ENCODE measurements at regions not wholly inside any gene's neighbourhood (a gene's known extent, or its start where the extent isn't known, plus 50 kb on each side); places are given as distances from the start of the nearest gene placed in this dataset.

DNA sequence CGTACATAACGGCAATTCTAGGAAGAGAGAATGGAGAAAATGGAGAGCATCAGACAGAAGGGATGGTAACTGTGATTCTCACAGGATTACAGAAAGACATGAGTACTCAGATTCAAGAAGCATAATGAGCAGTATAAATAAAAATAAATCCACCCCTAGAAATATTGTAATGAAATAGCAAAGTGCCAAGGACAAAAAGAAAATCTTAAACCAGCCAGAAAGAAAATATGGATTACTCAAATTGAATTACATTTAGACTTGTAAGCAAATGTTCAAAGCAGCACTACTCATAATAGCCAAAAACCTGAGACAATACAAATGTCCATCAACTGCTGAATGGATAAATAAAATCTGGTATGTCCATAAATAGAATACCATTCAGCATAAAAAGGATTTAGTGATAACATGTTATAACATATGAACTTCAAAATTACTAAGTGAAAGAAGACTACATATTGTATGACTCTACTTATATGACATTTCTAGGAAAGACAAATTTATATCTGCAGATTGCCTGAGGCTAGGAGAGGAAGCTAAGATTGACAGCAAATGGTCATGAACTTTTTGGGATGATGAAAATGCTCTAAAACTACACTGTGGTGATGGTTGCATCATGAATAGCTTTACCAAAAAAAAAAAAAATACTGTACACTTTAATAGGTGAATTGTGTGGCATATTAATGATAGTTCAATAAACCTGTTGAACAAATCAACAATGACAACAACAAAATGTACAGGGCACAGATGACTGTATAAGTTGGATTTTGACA is 63.4 kb upstream of the SPTBN1 start:
- DNase-seq (ENCODE audit: low read depth): no peak

DNA sequence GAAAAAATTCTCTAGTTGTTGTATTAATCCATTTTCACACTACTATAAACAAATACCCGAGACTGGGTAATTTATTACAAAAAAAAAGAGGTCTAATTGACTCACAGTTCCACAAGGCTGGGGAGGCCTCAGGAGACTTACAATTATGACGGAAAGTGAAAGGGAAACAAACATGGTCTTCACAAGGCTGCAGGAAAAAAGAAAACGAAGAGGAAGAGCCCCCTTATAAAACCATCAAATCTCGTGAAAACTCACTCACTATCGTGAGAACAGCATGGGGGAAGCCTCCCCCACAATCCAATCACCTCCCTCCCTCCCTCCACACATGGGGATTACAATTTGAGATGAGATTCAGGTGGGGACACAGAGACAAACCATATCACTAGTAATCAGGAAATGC is 61.7 kb upstream of the SPTBN1 start:
- no peak for DNase-seq (ENCODE audit: low read depth)

DNA sequence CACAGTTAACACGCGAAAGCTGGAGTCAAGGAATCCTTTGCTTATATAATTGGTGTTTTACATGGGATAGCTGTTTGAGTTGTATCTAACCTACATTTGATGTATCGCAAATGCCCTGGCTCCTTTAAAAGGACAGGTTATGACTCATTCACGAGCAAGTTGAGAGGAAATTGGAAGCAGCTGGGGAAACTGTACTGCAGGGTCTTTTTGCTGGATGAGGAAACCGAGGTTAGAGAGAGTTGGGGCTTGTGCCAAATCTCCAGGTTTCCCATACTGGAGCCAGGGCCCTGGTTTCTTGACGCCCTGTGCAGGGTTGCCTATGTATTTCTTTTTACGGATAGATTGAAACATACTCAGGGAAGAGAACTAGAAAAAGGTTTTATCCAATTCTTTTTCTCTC is 60.0 kb upstream of the SPTBN1 start:
- DNase-seq (ENCODE audit: low read depth): no peak

DNA sequence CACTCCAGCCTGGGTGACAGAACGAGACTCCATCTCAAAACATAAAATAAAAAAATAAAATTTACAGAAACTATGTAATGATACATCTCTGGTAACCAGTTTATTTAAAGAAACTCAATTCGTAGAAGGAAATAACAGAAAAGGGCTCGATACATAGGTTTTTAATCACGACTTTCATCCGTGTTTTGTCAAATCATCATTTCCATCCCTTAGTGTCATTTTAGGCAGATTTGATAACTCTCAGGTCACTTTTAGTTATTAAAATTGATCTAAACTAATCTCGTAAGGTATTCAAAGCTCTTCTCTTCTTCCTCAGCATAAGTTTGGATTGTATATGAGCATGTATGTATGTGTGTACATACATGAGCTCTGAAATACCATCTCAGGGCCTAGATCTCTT is 59.3 kb upstream of the SPTBN1 start:
- DNase-seq (ENCODE audit: low read depth): no peak

DNA sequence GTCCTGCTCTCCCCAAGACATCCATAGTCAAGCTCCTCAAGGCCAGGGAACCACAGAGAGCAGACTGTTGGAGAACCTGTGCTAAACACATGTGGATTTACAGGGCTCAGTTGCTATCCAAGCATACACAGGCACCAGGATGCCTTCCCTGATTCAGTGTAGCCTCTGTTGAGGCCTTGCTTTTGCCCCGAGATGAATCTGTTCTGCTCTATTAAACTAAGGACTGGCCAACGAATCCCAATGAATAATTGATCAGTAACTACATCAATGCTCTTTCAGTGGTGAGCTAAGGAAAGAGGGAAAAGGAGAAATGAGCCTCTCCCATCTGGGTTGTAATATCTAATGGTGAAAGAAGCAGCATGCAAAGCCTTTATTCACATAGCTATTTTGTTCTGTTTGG is 58.7 kb upstream of the SPTBN1 start:
- DNase-seq (ENCODE audit: low read depth): no peak

DNA sequence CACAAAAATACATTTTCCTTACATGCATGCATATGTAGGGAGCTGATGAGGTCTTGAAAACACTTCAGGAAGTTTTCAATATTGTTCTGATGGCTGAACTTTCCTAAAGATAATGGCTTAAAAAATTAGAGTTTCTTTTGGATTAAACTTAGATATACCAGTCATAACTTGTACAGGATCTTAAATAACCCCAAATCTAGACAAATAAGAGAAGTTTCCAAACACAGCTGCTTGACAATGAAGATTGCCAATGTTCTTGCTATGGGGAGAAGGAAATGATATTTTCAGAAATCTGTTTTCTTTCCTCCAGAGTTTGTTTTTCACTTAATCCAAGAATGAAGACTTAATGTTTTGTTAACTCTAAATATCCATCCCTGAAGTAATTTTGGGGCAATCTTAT is 54.6 kb upstream of the SPTBN1 start:
- no peak for DNase-seq (ENCODE audit: low read depth)

DNA sequence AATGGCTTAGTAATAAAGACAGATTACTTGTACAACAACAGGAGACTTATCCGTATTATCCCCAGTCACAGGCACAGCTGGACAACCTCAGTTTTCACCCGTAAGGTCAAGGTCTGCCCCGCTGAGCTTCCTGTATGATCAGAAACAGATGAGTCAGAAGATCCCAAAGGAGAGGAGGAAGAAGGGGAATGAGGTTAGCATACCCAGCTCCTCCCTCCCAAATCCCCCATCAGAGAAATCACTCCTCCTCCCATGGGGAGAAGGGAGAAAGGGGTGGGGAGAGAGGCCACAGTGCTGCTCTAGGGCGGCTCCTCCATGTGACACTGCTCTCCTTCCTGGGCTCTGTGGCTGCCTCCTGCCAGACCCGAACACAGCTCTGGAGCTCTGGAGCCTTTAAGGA is 53.8 kb upstream of the SPTBN1 start:
- peak; percentile 6 for DNase-seq (ENCODE audit: low read depth)

DNA sequence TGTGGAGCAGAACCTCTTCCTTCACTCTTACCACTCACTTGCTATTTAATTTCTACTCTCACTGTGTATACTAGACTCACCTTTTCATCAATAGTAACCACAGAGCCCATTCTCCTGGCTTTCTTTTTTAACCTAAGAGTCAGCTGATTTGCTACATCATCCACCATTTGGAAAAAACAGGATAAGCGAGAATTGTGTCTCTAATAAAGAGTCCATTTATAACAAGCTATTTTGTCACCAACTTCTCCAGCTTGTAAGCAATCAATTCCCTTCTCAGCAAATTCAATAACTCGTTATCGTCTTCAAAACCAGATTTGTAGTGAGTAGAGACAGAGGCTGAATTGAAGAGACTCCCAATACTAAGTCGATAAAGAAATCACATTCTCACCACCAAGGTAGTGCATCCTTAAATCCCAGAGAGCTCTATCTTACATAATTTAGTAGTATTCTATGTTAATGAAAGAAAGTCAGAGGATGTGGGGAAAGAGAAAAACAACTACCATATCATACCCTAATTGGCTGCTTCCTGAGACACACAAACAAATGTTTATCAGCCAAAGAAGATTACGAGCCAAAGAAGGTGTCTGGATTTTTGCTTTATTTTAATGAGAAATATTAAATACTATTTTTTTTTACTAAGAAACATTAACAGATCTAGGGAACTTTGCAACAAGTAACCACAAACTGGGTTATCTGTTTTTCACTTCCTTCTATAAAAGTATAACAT is 52.5 kb upstream of the SPTBN1 start:
- DNase-seq (ENCODE audit: low read depth): no peak

DNA sequence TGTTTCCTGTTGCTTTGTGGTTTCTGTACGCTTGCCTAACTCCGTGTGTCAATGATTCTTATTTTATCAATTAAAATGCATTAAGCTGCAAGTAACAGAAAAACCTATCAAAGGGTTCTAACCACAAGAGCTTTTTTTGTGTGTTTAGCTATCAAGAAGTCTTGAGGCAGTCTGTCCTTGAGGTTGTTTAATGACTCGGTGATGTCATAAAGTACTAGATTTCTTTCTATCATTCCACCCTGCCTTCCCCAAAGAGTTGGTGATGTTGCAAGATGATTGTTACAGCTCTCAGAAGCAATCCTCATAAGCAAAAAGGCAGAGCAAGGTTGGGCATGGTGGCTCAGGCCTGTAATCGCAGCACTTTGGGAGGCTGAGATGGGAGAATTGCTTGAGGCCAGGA is 51.9 kb upstream of the SPTBN1 start:
- no peak for DNase-seq (ENCODE audit: low read depth)

DNA sequence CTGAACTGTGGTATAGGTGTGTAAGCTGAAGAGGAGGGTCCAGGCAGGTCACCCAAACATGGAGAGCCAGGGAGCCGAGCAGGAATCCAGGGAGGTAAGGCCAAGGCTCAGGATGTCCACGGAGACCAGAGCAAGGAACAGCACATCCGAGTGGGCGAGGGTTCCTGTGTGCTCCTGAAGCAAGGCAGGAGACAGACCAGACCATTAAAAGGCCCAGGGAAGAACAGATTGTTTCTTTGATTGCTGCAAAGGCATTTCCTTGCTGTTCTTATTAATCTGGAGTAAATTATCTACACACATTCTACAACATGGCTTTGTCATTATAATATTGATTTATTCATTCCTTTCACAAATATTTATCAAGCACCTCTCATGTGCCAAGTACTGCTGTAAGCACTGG is 50.1 kb upstream of the SPTBN1 start:
- DNase-seq (ENCODE audit: low read depth): no peak
